Type B pancreatic cell (in vitro differentiated cells): ENCODE measurements at regions not wholly inside any gene's neighbourhood (a gene's known extent, or its start where the extent isn't known, plus 50 kb on each side); places are given as distances from the start of the nearest gene placed in this dataset.

Source experiments
- DNase-seq: peaks from one replicate; pipeline ENCODE4 v3.0.0; 2021; ENCODE audit warnings: mixed read lengths; ENCODE audit not compliant: unreplicated experiment; ENCODE audit errors: extremely low spot score
- H3K27ac Mint-ChIP-seq: 2 replicates; pipeline ENCODE4 v1.8.0; 2021; ENCODE audit warnings: mild to moderate bottlenecking, mixed read lengths
- H3K27me3 Mint-ChIP-seq: 2 replicates; pipeline ENCODE4 v1.8.0; 2021; ENCODE audit warnings: mixed read lengths
- H3K36me3 Mint-ChIP-seq: 2 replicates; pipeline ENCODE4 v1.8.0; 2021; ENCODE audit warnings: mixed read lengths
- H3K4me1 Mint-ChIP-seq: one replicate; pipeline ENCODE4 v1.8.0; 2021; ENCODE audit warnings: mixed read lengths; ENCODE audit not compliant: unreplicated experiment
- H3K4me3 Mint-ChIP-seq: 2 replicates; pipeline ENCODE4 v1.8.0; 2021; ENCODE audit warnings: mild to moderate bottlenecking, mixed read lengths
- H3K9me3 Mint-ChIP-seq: 2 replicates; pipeline ENCODE4 v1.8.0; 2021; ENCODE audit warnings: mixed read lengths
- CTCF ChIP-seq: fragments of 200-600 bp; sonication (generic); conservative IDR thresholded peaks from 2 replicates; pipeline ENCODE4 v1.5.0; 2021; ENCODE audit warnings: antibody characterized with exemption, mild to moderate bottlenecking

DNA sequence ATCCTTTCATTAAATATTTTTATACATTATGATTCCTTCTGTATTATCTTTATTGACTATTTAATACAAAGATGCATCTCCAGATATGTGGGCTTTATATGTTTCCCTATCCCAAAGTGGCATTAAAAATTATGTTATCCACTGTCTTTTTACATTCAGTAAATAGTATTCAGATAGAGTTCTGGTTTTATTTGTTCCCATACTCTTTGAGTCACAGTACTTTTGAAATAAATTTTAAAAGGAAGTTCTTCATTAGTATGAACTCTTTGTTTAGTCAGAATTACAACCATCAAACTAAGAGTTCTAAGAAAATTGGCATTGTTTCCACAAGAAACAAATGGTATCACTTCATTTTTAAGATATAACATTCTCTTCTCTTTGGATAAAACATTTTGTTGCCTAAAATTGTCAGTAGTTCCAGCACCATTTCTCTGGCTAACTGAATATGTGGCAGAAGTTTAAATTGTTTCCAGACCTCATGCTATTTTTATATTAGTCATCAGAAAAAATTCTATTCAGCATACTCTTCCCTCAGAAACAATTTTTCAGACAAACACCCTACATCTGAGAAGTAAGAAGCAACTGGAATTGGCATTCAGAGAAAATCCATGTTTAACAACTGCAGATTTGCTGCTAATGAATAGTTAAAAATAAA is 88.5 kb upstream of the COL5A2 start:
- no peaks in the 10 kb centered on the region for H3K4me1 Mint-ChIP-seq
- DNase-seq: no peak
- TF ChIP-seq CTCF: no peak
- no peaks in the 10 kb centered on the region for H3K27me3 Mint-ChIP-seq
- H3K27ac Mint-ChIP-seq: no peak overlapping the region
- H3K9me3 Mint-ChIP-seq: peaks cover 4% of the 10 kb centered on the region
- H3K4me3 Mint-ChIP-seq: no peak overlapping the region
- H3K36me3 Mint-ChIP-seq: no peaks in the 10 kb centered on the region

- no peak overlapping the region for H3K4me3 Mint-ChIP-seq
Measured at GRCh38 chr2:189268763-189269162, 89.2 kb upstream of the COL5A2 start.

GRCh38 chr2:189273734-189274133 is 94.2 kb upstream of the COL5A2 start:
- DNase-seq: no peak
- no peaks in the 10 kb centered on the region for H3K36me3 Mint-ChIP-seq
- TF ChIP-seq CTCF: no peak
- H3K4me1 Mint-ChIP-seq: no peaks in the 10 kb centered on the region
- H3K27ac Mint-ChIP-seq: no peak overlapping the region
- H3K27me3 Mint-ChIP-seq: no peaks in the 10 kb centered on the region
- no peaks in the 10 kb centered on the region for H3K9me3 Mint-ChIP-seq
- H3K4me3 Mint-ChIP-seq: no peak overlapping the region

More at GRCh38 chr2:189268763-189269162, 89.2 kb upstream of the COL5A2 start:
- no peak for TF ChIP-seq CTCF
- no peaks in the 10 kb centered on the region for H3K36me3 Mint-ChIP-seq
- DNase-seq: no peak
- no peaks in the 10 kb centered on the region for H3K4me1 Mint-ChIP-seq
- H3K27ac Mint-ChIP-seq: no peak overlapping the region
- no peaks in the 10 kb centered on the region for H3K27me3 Mint-ChIP-seq
- peaks cover 4% of the 10 kb centered on the region for H3K9me3 Mint-ChIP-seq

- TF ChIP-seq CTCF: no peak
- no peaks in the 10 kb centered on the region for H3K27me3 Mint-ChIP-seq
Measured at GRCh38 chr2:189274361-189274760, 94.8 kb upstream of the COL5A2 start.

DNA sequence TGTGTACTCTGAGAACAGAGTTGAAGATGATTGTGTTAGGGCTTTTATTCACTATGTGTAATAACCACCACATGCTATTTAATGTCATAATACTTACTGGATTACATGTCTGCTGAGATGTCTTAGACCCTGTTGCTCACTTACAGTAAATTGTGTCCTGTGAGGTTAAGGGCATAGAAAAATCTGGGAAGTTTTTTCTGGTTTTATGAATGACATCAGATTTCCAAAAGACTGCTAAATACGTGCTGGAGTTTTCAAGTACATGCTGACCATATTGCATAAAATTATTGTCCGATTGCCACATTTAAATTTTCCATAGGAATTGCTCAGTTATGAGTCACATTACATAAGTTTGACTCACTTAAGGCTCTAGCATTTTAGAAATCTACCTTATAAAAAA is 96.7 kb upstream of the COL5A2 start:
- H3K27me3 Mint-ChIP-seq: no peaks in the 10 kb centered on the region
- H3K9me3 Mint-ChIP-seq: no peaks in the 10 kb centered on the region
- no peak for TF ChIP-seq CTCF
- no peaks in the 10 kb centered on the region for H3K4me1 Mint-ChIP-seq
- no peaks in the 10 kb centered on the region for H3K36me3 Mint-ChIP-seq
- no peak overlapping the region for H3K4me3 Mint-ChIP-seq
- DNase-seq: no peak
- H3K27ac Mint-ChIP-seq: no peak overlapping the region

More at GRCh38 chr2:189274361-189274760, 94.8 kb upstream of the COL5A2 start:
- Mint-ChIP-seq H3K9me3 (no peaks in the 10 kb centered on the region), H3K4me1 (no peaks in the 10 kb centered on the region), H3K27ac (no peak overlapping the region), H3K36me3 (no peaks in the 10 kb centered on the region), H3K4me3 (no peak overlapping the region)
- no peak for DNase-seq
